HCT116 (cell line): ENCODE measurements at regions not wholly inside any gene's neighbourhood (a gene's known extent, or its start where the extent isn't known, plus 50 kb on each side); places are given as distances from the start of the nearest gene placed in this dataset.

Experiments
- ATAC-seq: fragments of 200-7000 bp; cut with Tn5 transposase; 2 replicates; pipeline ENCODE4 v1.9.1; 2020; ENCODE audit warnings: mild to moderate bottlenecking, moderate library complexity
- BruUV-seq: library from RNA; stranded (reverse); fragments of 400-500 nt; replicated peaks from 2 replicates; lab custom pipeline; 2021; lab: Mats Ljungman, UMichigan
- CTCF ChIA-PET: fragments of 300-600 bp; sonication (Branson Sonifier 250); formaldehyde crosslinking; loops from one replicate; lab custom pipeline; 2021; ENCODE audit warnings: antibody characterized with exemption; lab: Charles Lee
- POLR2A ChIA-PET: fragments of 300-600, 350-600 bp; sonication (Branson Sonifier 250); formaldehyde crosslinking; loops from one replicate; lab custom pipeline; 2021; ENCODE audit warnings: antibody characterized with exemption; lab: Charles Lee
- RAD21 ChIA-PET, 2 experiments: fragments of 300-600 bp; sonication (Branson Sonifier 250); formaldehyde crosslinking; loops; one replicate each; lab custom pipeline; 2023; ENCODE audit warnings: low total read pairs in 2 of 2; ENCODE audit not compliant: uncharacterized antibody in 2 of 2, unreplicated experiment in 2 of 2, low non-redundant PET in 1 of 2; lab: Charles Lee
- DNase-seq: peaks from one replicate; pipeline ENCODE4 v3.0.0-alpha.2; 2010; ENCODE audit warnings: low read depth, low spot score
- H2AFZ ChIP-seq: fragments of 200-600 bp; shearing (Covaris generic), sonication (generic); 2 replicates; pipeline ENCODE4 v1.6.1; 2017; ENCODE audit warnings: low read depth, mixed run types, mixed read lengths, antibody characterized with exemption, low read length; ENCODE audit not compliant: poor library complexity, severe bottlenecking
- H3K27ac ChIP-seq: 2 replicates; pipeline ENCODE4 v1.5.1; 2012; ENCODE audit warnings: low read depth, low read length
- H3K27me3 ChIP-seq: fragments of 200-600 bp; sonication (generic); 2 replicates; pipeline ENCODE4 v1.6.1; 2016; ENCODE audit warnings: mixed run types, low read length, mixed read lengths; ENCODE audit not compliant: insufficient read depth
- H3K36me3 ChIP-seq, 2 experiments: fragments of 200-500 bp in 1 of 2; fragments of 200-600 bp in 1 of 2; sonication (Bioruptor generic) in 1 of 2; sonication (generic) in 1 of 2; 2 replicates each; pipeline versions ENCODE4 v1.5.1 to v1.6.1; 2014 to 2016; ENCODE audit warnings: low read length in 2 of 2, inconsistent platforms in 1 of 2, mixed read lengths in 1 of 2, mixed run types in 1 of 2; ENCODE audit not compliant: insufficient read depth in 2 of 2, control insufficient read depth in 1 of 2
- H3K4me1 ChIP-seq, 2 experiments: fragments of 200-600 bp in 1 of 2; sonication (generic) in 1 of 2; 2 replicates each; pipeline versions ENCODE4 v1.5.1 to v1.6.1; 2012 to 2017; ENCODE audit warnings: low read length in 2 of 2, inconsistent platforms in 1 of 2, mild to moderate bottlenecking in 1 of 2, mixed read lengths in 1 of 2, mixed run types in 1 of 2, moderate library complexity in 1 of 2; ENCODE audit not compliant: insufficient read depth in 2 of 2, control insufficient read depth in 1 of 2
- H3K4me2 ChIP-seq: fragments of 200-600 bp; sonication (generic); 2 replicates; pipeline ENCODE4 v1.6.1; 2017; ENCODE audit warnings: mixed run types, low read length, mixed read lengths
- H3K4me3 ChIP-seq, 2 experiments: fragments of 200-600 bp in 1 of 2; sonication (generic) in 1 of 2; replicated peaks in 1 of 2; 2 replicates each; pipeline ENCODE4 v1.5.1; 2011 to 2016; ENCODE audit warnings: low read length in 2 of 2, control low read depth in 1 of 2, low read depth in 1 of 2, mild to moderate bottlenecking in 1 of 2, mixed read lengths in 1 of 2, mixed run types in 1 of 2
- H3K79me2 ChIP-seq: fragments of 200-600 bp; sonication (generic); 2 replicates; pipeline ENCODE4 v1.6.1; 2017; ENCODE audit warnings: mild to moderate bottlenecking, mixed run types, low read length, moderate library complexity, mixed read lengths; ENCODE audit not compliant: insufficient read depth
- H3K9ac ChIP-seq: fragments of 200-600 bp; sonication (generic); 2 replicates; pipeline ENCODE4 v1.6.1; 2016; ENCODE audit warnings: low read length, mixed read lengths
- H3K9me2 ChIP-seq: fragments of 200-600 bp; sonication (generic), shearing (Covaris generic); 2 replicates; pipeline ENCODE4 v1.6.1; 2017; ENCODE audit warnings: mixed run types, mild to moderate bottlenecking, moderate library complexity; ENCODE audit not compliant: insufficient read depth
- H3K9me3 ChIP-seq, 2 experiments: fragments of 200-500 bp in 1 of 2; fragments of 200-600 bp in 1 of 2; sonication (Bioruptor generic) in 1 of 2; sonication (generic) in 1 of 2; 2 replicates each; pipeline ENCODE4 v1.6.1; 2014 to 2017; ENCODE audit warnings: low read length in 2 of 2, mixed read lengths in 2 of 2, inconsistent platforms in 1 of 2, low read depth in 1 of 2, mild to moderate bottlenecking in 1 of 2, mixed run types in 1 of 2, moderate library complexity in 1 of 2; ENCODE audit not compliant: control insufficient read depth in 1 of 2, insufficient read depth in 1 of 2
- H4K20me1 ChIP-seq: fragments of 200-600 bp; sonication (generic), shearing (Covaris generic); 2 replicates; pipeline ENCODE4 v1.6.1; 2017; ENCODE audit warnings: mixed run types, mild to moderate bottlenecking, moderate library complexity; ENCODE audit not compliant: insufficient read depth
- ATF3 ChIP-seq: IDR thresholded peaks from 2 replicates; pipeline ENCODE4 v1.6.1; 2012
- CBX3 ChIP-seq: IDR thresholded peaks from 2 replicates; pipeline ENCODE4 v1.6.1; 2012; ENCODE audit warnings: low read depth
- CEBPB ChIP-seq: IDR thresholded peaks from 2 replicates; pipeline ENCODE4 v1.6.1; 2012; ENCODE audit warnings: low read depth
- EGR1 ChIP-seq: IDR thresholded peaks from 2 replicates; pipeline ENCODE4 v1.6.1; 2012; ENCODE audit warnings: low read depth
- ELF1 ChIP-seq: IDR thresholded peaks from 2 replicates; pipeline ENCODE4 v1.6.1; 2012; ENCODE audit warnings: low read depth, borderline replicate concordance
- EZH2 ChIP-seq: fragments of 200-600 bp; sonication (generic); IDR thresholded peaks from 2 replicates; pipeline ENCODE4 v1.6.1; 2017; ENCODE audit warnings: antibody characterized with exemption, mixed run types
- EZH2phosphoT487 ChIP-seq: fragments of 200-600 bp; IDR thresholded peaks from 2 replicates; pipeline ENCODE4 v1.6.1; 2018; ENCODE audit warnings: antibody characterized with exemption, borderline replicate concordance
- FOSL1 ChIP-seq: IDR thresholded peaks from 2 replicates; pipeline ENCODE4 v1.6.1; 2012; ENCODE audit warnings: low read depth
- POLR2A ChIP-seq: IDR thresholded peaks from 2 replicates; pipeline ENCODE4 v1.7.0; 2011; ENCODE audit warnings: borderline replicate concordance; ENCODE audit not compliant: insufficient read depth, insufficient read length; ENCODE audit errors: extremely low read depth
- POLR2AphosphoS5 ChIP-seq: IDR thresholded peaks from 2 replicates; pipeline ENCODE4 v1.6.1; 2011; ENCODE audit warnings: mild to moderate bottlenecking, low read depth, low read length, moderate library complexity
- REST ChIP-seq: IDR thresholded peaks from 2 replicates; pipeline ENCODE4 v1.6.1; 2012; ENCODE audit warnings: low read depth
- SIN3A ChIP-seq: IDR thresholded peaks from 2 replicates; pipeline ENCODE4 v1.6.1; 2012; ENCODE audit warnings: low read depth
- SP1 ChIP-seq: IDR thresholded peaks from 2 replicates; pipeline ENCODE4 v1.6.1; 2012; ENCODE audit warnings: low read depth
- SRF ChIP-seq: IDR thresholded peaks from 2 replicates; pipeline ENCODE4 v1.6.1; 2012; ENCODE audit warnings: low read depth
- ZFX ChIP-seq: fragments of 450-650 bp; IDR thresholded peaks from 2 replicates; pipeline ENCODE4 v1.6.1; 2017
- ZNF274 ChIP-seq: fragments of 200-500 bp; sonication (Bioruptor generic); IDR thresholded peaks from 2 replicates; pipeline ENCODE4 v1.6.1; 2014; ENCODE audit warnings: mild to moderate bottlenecking, low read depth, low read length, inconsistent platforms
- intact Hi-C: fragments of 100-400 bp; cut with micrococcal nuclease; formaldehyde crosslinking; loops from 2 replicates; pipeline ENCODE4 v1.10.0; 2022
- TF ChIP-seq, protein P1 (sequence below): IDR thresholded peaks from 2 replicates; pipeline ENCODE4 v1.6.1; 2012
- TF ChIP-seq, protein P2 (sequence below): IDR thresholded peaks from 2 replicates; pipeline ENCODE4 v1.6.1; 2011; ENCODE audit warnings: mild to moderate bottlenecking, low read length, moderate library complexity; ENCODE audit not compliant: insufficient replicate concordance; ENCODE audit errors: extremely low read depth
- TF ChIP-seq, protein P3 (sequence below), 3 experiments: fragments of 200-600 bp in 1 of 3; sonication (generic) in 1 of 3; IDR thresholded peaks in 2 of 3; conservative IDR thresholded peaks in 1 of 3; 2 replicates each; pipeline ENCODE4 v1.5.1; 2012 to 2017; ENCODE audit warnings: low read depth in 2 of 3, low read length in 2 of 3, antibody characterized with exemption in 1 of 3, borderline replicate concordance in 1 of 3, control low read depth in 1 of 3, mild to moderate bottlenecking in 1 of 3, mixed read lengths in 1 of 3, mixed run types in 1 of 3, moderate library complexity in 1 of 3; ENCODE audit not compliant: insufficient read depth in 1 of 3

GRCh38 chr16:64381979-64382378 is 739.9 kb downstream of the CDH11 start:
- no peak overlapping the region for H3K4me2 ChIP-seq
- ChIA-PET CTCF (no interaction called here), RAD21 (no interaction called here), POLR2A (no interaction called here)
- no peaks in the 10 kb centered on the region for H3K36me3 ChIP-seq
- peaks cover 9 to 25% of the 10 kb centered on the region in 2 experiments; a peak in 2 of 4 replicates for H3K9me3 ChIP-seq
- intact Hi-C loops = no loop called here
- H4K20me1 ChIP-seq = no peaks in the 10 kb centered on the region
- no peak overlapping the region for H3K27ac ChIP-seq
- H3K79me2 ChIP-seq = no peaks in the 10 kb centered on the region
- BruUV-seq = no TSS peak
- ATAC-seq = no peak
- DNase-seq = no peak
- H2AFZ ChIP-seq = no peak overlapping the region
- H3K4me1 ChIP-seq = no peaks in the 10 kb centered on the region
- no peak overlapping the region for H3K9ac ChIP-seq
- no peaks in the 10 kb centered on the region for H3K9me2 ChIP-seq
- no peak for TF ChIP-seq EZH2phosphoT487
- TF ChIP-seq CBX3 = no peak
- TF ChIP-seq EGR1 = no peak
- no peak for TF ChIP-seq POLR2A
- no peak for TF ChIP-seq ZNF274
- TF ChIP-seq REST = no peak
- TF ChIP-seq EZH2 = no peak
- TF ChIP-seq, protein P1, sequence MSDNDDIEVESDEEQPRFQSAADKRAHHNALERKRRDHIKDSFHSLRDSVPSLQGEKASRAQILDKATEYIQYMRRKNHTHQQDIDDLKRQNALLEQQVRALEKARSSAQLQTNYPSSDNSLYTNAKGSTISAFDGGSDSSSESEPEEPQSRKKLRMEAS = no peak
- TF ChIP-seq SIN3A = no peak
- no peak for TF ChIP-seq SRF
- no peak for TF ChIP-seq ATF3
- TF ChIP-seq, protein P2, sequence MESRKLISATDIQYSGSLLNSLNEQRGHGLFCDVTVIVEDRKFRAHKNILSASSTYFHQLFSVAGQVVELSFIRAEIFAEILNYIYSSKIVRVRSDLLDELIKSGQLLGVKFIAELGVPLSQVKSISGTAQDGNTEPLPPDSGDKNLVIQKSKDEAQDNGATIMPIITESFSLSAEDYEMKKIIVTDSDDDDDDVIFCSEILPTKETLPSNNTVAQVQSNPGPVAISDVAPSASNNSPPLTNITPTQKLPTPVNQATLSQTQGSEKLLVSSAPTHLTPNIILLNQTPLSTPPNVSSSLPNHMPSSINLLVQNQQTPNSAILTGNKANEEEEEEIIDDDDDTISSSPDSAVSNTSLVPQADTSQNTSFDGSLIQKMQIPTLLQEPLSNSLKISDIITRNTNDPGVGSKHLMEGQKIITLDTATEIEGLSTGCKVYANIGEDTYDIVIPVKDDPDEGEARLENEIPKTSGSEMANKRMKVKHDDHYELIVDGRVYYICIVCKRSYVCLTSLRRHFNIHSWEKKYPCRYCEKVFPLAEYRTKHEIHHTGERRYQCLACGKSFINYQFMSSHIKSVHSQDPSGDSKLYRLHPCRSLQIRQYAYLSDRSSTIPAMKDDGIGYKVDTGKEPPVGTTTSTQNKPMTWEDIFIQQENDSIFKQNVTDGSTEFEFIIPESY = no peak
- TF ChIP-seq ZFX = no peak
- TF ChIP-seq ELF1 = no peak
- TF ChIP-seq FOSL1 = no peak
- TF ChIP-seq CEBPB = no peak
- TF ChIP-seq POLR2AphosphoS5 = no peak
- TF ChIP-seq, protein P3, sequence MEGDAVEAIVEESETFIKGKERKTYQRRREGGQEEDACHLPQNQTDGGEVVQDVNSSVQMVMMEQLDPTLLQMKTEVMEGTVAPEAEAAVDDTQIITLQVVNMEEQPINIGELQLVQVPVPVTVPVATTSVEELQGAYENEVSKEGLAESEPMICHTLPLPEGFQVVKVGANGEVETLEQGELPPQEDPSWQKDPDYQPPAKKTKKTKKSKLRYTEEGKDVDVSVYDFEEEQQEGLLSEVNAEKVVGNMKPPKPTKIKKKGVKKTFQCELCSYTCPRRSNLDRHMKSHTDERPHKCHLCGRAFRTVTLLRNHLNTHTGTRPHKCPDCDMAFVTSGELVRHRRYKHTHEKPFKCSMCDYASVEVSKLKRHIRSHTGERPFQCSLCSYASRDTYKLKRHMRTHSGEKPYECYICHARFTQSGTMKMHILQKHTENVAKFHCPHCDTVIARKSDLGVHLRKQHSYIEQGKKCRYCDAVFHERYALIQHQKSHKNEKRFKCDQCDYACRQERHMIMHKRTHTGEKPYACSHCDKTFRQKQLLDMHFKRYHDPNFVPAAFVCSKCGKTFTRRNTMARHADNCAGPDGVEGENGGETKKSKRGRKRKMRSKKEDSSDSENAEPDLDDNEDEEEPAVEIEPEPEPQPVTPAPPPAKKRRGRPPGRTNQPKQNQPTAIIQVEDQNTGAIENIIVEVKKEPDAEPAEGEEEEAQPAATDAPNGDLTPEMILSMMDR (IDR thresholded peaks at IDR 0.05 in 2 of 3, conservative IDR thresholded peaks at IDR 0.05 in 1 of 3; ENCODE audit: borderline replicate concordance in 1 of 3, insufficient read depth in 1 of 3, low read depth in 2 of 3, low read length in 2 of 3) = no peak
- no peak for TF ChIP-seq SP1
- no peaks in the 10 kb centered on the region for H3K27me3 ChIP-seq
- no peak overlapping the region for H3K4me3 ChIP-seq
